Osteocyte (in vitro differentiated cells): ENCODE measurements at regions not wholly inside any gene's neighbourhood (a gene's known extent, or its start where the extent isn't known, plus 50 kb on each side); places are given as distances from the start of the nearest gene placed in this dataset.

Experiments used
- DNase-seq: peaks from one replicate; pipeline ENCODE4 v3.0.0; 2021; ENCODE audit warnings: mixed read lengths; ENCODE audit not compliant: unreplicated experiment; ENCODE audit errors: extremely low spot score
- H3K27ac Mint-ChIP-seq: one replicate; pipeline ENCODE4 v1.8.0; 2021; ENCODE audit warnings: mild to moderate bottlenecking, mixed read lengths; ENCODE audit not compliant: unreplicated experiment
- H3K27me3 Mint-ChIP-seq: one replicate; pipeline ENCODE4 v1.8.0; 2021; ENCODE audit warnings: mixed read lengths; ENCODE audit not compliant: unreplicated experiment
- H3K36me3 Mint-ChIP-seq: one replicate; pipeline ENCODE4 v1.8.0; 2021; ENCODE audit warnings: mixed read lengths; ENCODE audit not compliant: unreplicated experiment
- H3K4me1 Mint-ChIP-seq: one replicate; pipeline ENCODE4 v1.8.0; 2021; ENCODE audit warnings: mixed read lengths; ENCODE audit not compliant: unreplicated experiment
- H3K4me3 Mint-ChIP-seq: one replicate; pipeline ENCODE4 v1.8.0; 2021; ENCODE audit warnings: mild to moderate bottlenecking, moderate library complexity, mixed read lengths; ENCODE audit not compliant: unreplicated experiment
- H3K9me3 Mint-ChIP-seq: one replicate; pipeline ENCODE4 v1.8.0; 2021; ENCODE audit warnings: mixed read lengths; ENCODE audit not compliant: unreplicated experiment
- TF ChIP-seq, protein P1 (sequence below): fragments of 200-600 bp; sonication (generic); IDR thresholded peaks from 2 replicates; pipeline ENCODE4 v1.5.0; 2021; ENCODE audit warnings: antibody characterized with exemption, mild to moderate bottlenecking, moderate library complexity

GRCh38 chr2:238505892-238506280 is 79.2 kb downstream of the ASB1 start:
- Mint-ChIP-seq H3K4me3 (no peak overlapping the region), H3K36me3 (peaks cover 3% of the 10 kb centered on the region), H3K27me3 (peaks cover 7% of the 10 kb centered on the region), H3K9me3 (no peaks in the 10 kb centered on the region), H3K27ac (no peak overlapping the region), H3K4me1 (no peaks in the 10 kb centered on the region)
- TF ChIP-seq, protein P1, sequence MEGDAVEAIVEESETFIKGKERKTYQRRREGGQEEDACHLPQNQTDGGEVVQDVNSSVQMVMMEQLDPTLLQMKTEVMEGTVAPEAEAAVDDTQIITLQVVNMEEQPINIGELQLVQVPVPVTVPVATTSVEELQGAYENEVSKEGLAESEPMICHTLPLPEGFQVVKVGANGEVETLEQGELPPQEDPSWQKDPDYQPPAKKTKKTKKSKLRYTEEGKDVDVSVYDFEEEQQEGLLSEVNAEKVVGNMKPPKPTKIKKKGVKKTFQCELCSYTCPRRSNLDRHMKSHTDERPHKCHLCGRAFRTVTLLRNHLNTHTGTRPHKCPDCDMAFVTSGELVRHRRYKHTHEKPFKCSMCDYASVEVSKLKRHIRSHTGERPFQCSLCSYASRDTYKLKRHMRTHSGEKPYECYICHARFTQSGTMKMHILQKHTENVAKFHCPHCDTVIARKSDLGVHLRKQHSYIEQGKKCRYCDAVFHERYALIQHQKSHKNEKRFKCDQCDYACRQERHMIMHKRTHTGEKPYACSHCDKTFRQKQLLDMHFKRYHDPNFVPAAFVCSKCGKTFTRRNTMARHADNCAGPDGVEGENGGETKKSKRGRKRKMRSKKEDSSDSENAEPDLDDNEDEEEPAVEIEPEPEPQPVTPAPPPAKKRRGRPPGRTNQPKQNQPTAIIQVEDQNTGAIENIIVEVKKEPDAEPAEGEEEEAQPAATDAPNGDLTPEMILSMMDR = no peak
- DNase-seq = no peak

DNA sequence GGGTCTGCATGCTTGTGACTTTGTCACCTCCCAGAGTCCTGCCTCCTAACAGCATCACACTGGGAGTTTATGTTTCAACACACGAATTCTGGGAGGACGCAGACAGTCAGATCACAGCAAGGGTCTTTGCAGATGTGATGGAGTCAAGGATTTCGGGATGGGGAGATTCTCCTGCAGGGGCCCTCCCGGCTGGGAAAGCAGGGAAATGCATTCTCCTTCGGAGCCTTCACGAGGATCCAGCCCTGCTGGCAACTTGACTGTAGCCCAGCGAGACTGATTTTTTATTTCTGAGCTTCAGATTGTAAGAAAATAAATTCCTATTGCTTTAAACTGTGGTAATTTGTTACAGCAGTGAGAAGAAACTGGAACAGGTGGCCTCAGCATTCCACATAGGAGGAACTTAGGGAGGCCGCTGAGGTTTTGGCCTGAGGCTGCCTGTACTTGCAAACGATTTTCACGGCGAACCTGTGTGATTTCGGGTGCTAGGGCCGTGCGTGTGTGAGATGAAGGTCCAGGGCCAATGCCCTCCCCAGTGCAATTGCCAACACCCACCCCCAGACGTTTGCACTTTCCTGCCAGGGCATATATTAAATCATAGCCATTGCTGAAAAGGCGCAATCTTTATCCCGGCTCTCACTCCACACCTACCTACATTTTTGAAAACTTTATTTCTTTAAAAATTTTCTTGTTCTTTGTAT is 79.8 kb downstream of the ASB1 start:
- no peak overlapping the region for H3K27ac Mint-ChIP-seq
- TF ChIP-seq, protein P1 = no peak

GRCh38 chr2:238507836-238508235 is 81.1 kb downstream of the ASB1 start:
- no peak for DNase-seq
- Mint-ChIP-seq H3K36me3 (peaks cover 3% of the 10 kb centered on the region), H3K9me3 (no peaks in the 10 kb centered on the region), H3K4me1 (no peaks in the 10 kb centered on the region), H3K4me3 (no peak overlapping the region), H3K27me3 (peaks cover 7% of the 10 kb centered on the region), H3K27ac (no peak overlapping the region)
- TF ChIP-seq, protein P1 = no peak

More for the DNA sequence above, 79.8 kb downstream of the ASB1 start:
- Mint-ChIP-seq H3K36me3 (peaks cover 3% of the 10 kb centered on the region), H3K27me3 (peaks cover 7% of the 10 kb centered on the region), H3K9me3 (no peaks in the 10 kb centered on the region), H3K4me3 (no peak overlapping the region), H3K4me1 (no peaks in the 10 kb centered on the region)
- no peak for DNase-seq

DNA sequence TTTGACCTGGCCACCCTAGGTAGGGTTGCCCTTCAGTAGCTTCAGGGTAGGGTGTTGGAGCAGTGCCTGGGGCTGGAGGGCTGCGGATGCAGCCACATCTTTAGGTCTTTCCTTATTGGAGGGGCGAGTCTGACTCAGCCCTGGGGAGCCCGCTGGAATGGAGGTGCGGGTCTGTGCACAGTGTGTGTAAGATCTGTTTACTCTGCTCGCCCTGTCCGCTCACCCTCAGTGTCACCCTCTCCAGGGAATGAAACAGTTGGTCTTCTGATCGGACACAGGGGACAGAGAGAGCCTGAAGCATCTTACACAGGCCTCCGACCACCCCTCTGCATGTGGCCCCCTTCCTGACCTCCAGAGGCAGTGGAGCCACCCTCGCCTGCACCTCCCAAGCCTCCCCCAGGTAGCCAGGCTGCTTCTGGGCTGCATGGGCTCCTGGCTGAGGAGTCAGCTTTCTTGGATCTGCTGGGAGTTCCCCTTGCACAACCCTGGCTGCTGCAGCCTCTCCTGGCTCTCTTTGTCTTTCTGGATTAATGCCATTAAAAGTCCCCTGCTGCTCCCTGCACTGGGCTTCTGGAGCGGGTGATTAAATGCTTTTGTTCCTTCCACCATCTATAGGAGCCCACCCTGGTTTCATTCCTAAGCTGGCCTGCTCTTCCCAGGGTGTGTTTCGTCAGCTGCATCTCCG is 82.6 kb downstream of the ASB1 start:
- Mint-ChIP-seq H3K27me3 (peaks cover 7% of the 10 kb centered on the region), H3K9me3 (no peaks in the 10 kb centered on the region), H3K4me1 (no peaks in the 10 kb centered on the region), H3K4me3 (no peak overlapping the region), H3K27ac (no peak overlapping the region), H3K36me3 (peaks cover 3% of the 10 kb centered on the region)
- TF ChIP-seq, protein P1 = no peak
- no peak for DNase-seq

- Mint-ChIP-seq H3K9me3 (no peaks in the 10 kb centered on the region), H3K36me3 (peaks cover 3% of the 10 kb centered on the region), H3K27me3 (peaks cover 7% of the 10 kb centered on the region), H3K4me3 (no peak overlapping the region), H3K4me1 (no peaks in the 10 kb centered on the region), H3K27ac (no peak overlapping the region)
- no peak for DNase-seq
- TF ChIP-seq, protein P1 = no peak
Measured at GRCh38 chr2:238509903-238510302, 83.2 kb downstream of the ASB1 start.
